PC-3 (cell line): ENCODE measurements at regions not wholly inside any gene's neighbourhood (a gene's known extent, or its start where the extent isn't known, plus 50 kb on each side); places are given as distances from the start of the nearest gene placed in this dataset.

Experiments used
- EZH2 ChIP-seq: fragments of 300-600 bp; sonication (generic); IDR thresholded peaks from one replicate; pipeline ENCODE4 v1.6.1; 2017; ENCODE audit warnings: antibody characterized with exemption, mild to moderate bottlenecking, low read length; ENCODE audit not compliant: unreplicated experiment
- EZH2phosphoT487 ChIP-seq: fragments of 300-600 bp; sonication (generic); IDR thresholded peaks from 2 replicates; pipeline ENCODE4 v1.6.1; 2018; ENCODE audit warnings: mild to moderate bottlenecking, antibody characterized with exemption, low read length, borderline replicate concordance
- TF ChIP-seq, protein P1 (sequence below): fragments of 300-600 bp; sonication (generic); conservative IDR thresholded peaks from 2 replicates; pipeline ENCODE4 v1.5.1; 2017; ENCODE audit warnings: antibody characterized with exemption, low read depth, mild to moderate bottlenecking, low read length

DNA sequence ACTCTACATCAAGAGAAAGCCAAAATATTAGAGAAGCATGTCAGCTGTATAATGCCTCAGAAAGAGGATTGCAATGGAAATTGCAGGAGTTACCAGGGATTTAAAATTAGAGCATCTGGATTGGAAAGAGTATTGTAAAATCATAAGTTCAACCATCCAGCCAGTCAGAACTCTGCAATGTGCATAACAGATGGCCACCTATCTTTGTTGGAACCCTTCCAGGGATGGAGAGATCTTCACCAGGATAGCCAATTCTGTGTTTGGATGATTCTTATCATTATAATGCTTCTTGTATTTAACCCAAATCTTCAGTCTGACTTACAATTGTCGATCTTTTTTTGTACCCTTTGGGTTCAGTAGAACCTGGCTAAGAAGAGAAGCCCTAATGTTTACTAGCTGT lies 164.4 kb downstream of the TLR4 start:
- TF ChIP-seq, protein P1, sequence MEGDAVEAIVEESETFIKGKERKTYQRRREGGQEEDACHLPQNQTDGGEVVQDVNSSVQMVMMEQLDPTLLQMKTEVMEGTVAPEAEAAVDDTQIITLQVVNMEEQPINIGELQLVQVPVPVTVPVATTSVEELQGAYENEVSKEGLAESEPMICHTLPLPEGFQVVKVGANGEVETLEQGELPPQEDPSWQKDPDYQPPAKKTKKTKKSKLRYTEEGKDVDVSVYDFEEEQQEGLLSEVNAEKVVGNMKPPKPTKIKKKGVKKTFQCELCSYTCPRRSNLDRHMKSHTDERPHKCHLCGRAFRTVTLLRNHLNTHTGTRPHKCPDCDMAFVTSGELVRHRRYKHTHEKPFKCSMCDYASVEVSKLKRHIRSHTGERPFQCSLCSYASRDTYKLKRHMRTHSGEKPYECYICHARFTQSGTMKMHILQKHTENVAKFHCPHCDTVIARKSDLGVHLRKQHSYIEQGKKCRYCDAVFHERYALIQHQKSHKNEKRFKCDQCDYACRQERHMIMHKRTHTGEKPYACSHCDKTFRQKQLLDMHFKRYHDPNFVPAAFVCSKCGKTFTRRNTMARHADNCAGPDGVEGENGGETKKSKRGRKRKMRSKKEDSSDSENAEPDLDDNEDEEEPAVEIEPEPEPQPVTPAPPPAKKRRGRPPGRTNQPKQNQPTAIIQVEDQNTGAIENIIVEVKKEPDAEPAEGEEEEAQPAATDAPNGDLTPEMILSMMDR = no peak
- TF ChIP-seq EZH2 (no peak), EZH2phosphoT487 (no peak)
